Fibroblast of villous mesenchyme (primary cell): ENCODE measurements at regions not wholly inside any gene's neighbourhood (a gene's known extent, or its start where the extent isn't known, plus 50 kb on each side); places are given as distances from the start of the nearest gene placed in this dataset.
"Not testable (repeated sequence)": the region's sequence is repeated elsewhere in the genome, so short reads cannot be mapped to it uniquely, and the experiment has no call there.

Source experiments
- DNase-seq: peaks from one replicate; pipeline ENCODE4 v3.0.0-alpha.2; 2010; ENCODE audit warnings: low read depth
- H3K4me3 ChIP-seq: 2 replicates; pipeline ENCODE4 v1.5.1; 2011; ENCODE audit warnings: low read depth, mild to moderate bottlenecking, low read length
- TF ChIP-seq, protein P1 (sequence below): IDR thresholded peaks from 2 replicates; pipeline ENCODE4 v1.5.1; 2012; ENCODE audit warnings: low read depth, mild to moderate bottlenecking, low read length; ENCODE audit not compliant: insufficient read depth

DNA sequence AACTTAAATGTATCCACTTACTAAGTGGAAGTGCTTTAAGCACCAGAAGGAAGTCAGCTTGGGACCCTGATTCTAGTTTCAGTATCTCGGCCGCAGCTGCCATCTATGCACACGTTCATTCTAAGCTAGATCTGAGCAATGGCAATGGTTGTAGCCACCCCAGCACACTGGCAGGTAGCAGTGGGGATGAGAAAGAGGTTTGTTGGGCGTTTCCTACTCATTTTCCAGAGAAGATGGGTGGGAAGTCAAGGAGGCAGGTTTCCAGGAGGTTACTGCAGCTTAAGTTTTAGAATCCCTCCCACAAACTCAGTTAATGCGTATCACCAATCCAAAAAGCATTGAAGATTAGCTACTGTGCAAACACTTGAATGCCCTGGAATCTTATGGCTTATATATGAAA, 114.2 kb upstream of the TSC22D1 start:
- no peak for DNase-seq
- TF ChIP-seq, protein P1, sequence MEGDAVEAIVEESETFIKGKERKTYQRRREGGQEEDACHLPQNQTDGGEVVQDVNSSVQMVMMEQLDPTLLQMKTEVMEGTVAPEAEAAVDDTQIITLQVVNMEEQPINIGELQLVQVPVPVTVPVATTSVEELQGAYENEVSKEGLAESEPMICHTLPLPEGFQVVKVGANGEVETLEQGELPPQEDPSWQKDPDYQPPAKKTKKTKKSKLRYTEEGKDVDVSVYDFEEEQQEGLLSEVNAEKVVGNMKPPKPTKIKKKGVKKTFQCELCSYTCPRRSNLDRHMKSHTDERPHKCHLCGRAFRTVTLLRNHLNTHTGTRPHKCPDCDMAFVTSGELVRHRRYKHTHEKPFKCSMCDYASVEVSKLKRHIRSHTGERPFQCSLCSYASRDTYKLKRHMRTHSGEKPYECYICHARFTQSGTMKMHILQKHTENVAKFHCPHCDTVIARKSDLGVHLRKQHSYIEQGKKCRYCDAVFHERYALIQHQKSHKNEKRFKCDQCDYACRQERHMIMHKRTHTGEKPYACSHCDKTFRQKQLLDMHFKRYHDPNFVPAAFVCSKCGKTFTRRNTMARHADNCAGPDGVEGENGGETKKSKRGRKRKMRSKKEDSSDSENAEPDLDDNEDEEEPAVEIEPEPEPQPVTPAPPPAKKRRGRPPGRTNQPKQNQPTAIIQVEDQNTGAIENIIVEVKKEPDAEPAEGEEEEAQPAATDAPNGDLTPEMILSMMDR: no peak
- H3K4me3 ChIP-seq: no peak overlapping the region

DNA sequence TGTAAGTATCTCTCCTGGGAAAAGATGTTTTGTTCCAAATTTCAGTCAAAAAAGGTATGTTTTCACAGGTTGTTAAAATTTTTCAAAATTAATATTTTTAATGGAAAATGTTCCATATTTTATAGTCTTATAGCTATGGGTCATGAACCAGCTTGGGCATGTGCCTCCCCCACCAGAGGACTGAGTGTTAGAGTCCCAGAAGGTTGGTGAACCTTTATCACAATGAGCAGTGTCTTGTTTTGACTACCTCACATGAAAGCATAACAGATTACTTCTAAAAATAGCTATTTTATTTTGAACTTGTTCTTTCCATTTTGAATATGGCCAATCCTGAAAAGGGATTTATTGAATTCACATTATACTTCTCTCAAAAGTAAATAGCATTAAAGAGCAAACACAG, 112.5 kb upstream of the TSC22D1 start:
- H3K4me3 ChIP-seq: no peak overlapping the region
- TF ChIP-seq, protein P1: no peak
- no peak for DNase-seq

- H3K4me3 ChIP-seq: no peak overlapping the region
- DNase-seq: no peak
- TF ChIP-seq, protein P1: no peak
Observed at GRCh38 chr13:44686531-44686934, 110.4 kb upstream of the TSC22D1 start.

DNA sequence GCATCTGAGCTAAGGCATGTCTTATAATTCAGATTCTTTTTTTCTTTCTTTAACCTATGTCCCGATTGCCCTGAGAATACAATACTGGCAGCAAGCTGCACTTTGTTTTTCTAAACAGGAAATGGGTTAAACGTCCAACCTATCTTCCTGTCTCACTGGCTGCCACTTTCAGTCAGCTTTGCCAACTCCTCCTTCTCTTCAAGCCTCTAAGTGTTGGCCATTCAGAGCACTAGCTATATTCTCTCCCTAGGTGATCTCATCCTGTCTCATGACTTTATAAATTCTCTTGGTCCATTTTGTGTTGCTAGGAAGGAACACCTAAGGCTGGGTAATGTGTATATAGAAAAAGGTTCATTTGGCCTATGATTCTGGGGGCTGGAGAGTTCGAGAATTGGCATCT, 109.5 kb upstream of the TSC22D1 start:
- H3K4me3 ChIP-seq: no peak overlapping the region
- TF ChIP-seq, protein P1: no peak
- DNase-seq: no peak

DNA sequence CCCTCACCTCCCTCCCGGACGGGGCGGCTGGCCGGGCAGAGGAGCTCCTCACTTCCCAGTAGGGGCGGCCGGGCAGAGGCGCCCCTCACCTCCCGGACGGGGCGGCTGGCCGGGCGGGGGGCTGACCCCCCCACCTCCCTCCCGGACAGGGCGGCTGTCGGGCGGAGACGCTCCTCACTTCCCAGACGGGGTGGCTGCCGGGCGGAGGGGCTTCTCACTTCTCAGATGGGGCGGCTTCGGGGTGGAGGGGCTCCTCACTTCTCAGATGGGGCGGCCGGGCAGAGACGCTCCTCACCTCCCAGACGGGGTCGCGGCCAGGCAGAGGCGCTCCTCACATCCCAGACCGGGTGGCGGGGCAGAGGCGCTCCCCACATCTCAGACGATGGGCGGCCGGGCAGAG, 106.3 kb upstream of the TSC22D1 start:
- not testable (repeated sequence) for DNase-seq, H3K4me3 ChIP-seq

- TF ChIP-seq, protein P1: no peak
- no peak for DNase-seq
- H3K4me3 ChIP-seq: no peak overlapping the region
Observed at GRCh38 chr13:44680746-44681355, 104.7 kb upstream of the TSC22D1 start.

DNA sequence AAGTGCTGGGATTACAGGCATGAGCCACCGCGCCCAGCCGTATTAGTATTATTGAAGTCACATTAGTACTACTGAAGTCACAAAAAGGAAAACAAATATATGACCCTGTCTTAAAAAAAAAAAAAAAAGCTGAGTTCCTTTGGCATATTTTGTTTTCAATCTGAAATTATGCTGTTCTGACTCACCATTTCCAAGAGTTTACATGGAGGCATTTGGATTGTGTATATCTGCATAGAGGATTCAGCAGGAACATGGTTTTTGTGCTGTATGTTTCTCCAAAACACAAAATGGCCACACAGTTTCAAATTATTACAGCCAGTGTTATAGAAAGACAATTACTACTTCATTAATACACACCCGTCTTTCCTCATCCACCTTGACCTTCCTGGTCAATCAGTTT, 103.5 kb upstream of the TSC22D1 start:
- TF ChIP-seq, protein P1: no peak
- no peak overlapping the region for H3K4me3 ChIP-seq
- DNase-seq: no peak

GRCh38 chr13:44678197-44678596, 102.1 kb upstream of the TSC22D1 start:
- TF ChIP-seq, protein P1: no peak
- DNase-seq: no peak
- no peak overlapping the region for H3K4me3 ChIP-seq
